GM12878 (cell line): ENCODE measurements at regions not wholly inside any gene's neighbourhood (a gene's known extent, or its start where the extent isn't known, plus 50 kb on each side); places are given as distances from the start of the nearest gene placed in this dataset.

Experiments
- ATAC-seq: fragments of 200-7000 bp; cut with Tn5 transposase; 3 replicates; pipeline ENCODE4 v1.9.1; 2020; ENCODE audit warnings: mild to moderate bottlenecking, moderate library complexity
- BruUV-seq: library from RNA; stranded (reverse); fragments of 400-500 nt; replicated peaks from 2 replicates; lab custom pipeline; 2021; lab: Mats Ljungman, UMichigan
- CTCF ChIA-PET: fragments of 300-600 bp; sonication (Branson Sonifier 250); formaldehyde crosslinking; extraction: SDS; loops from one replicate; lab custom pipeline; 2021; ENCODE audit warnings: inconsistent platforms; lab: Yijun Ruan, JAX
- POLR2A ChIA-PET: fragments of 350-600 bp; formaldehyde crosslinking; extraction: SDS; loops from one replicate; lab custom pipeline; 2021; ENCODE audit warnings: inconsistent platforms; lab: Charles Lee
- RAD21 ChIA-PET: fragments of 300-600 bp; sonication (Branson Sonifier 250); formaldehyde crosslinking; loops from one replicate; lab custom pipeline; 2023; ENCODE audit warnings: antibody characterized with exemption; ENCODE audit not compliant: unreplicated experiment; lab: Charles Lee
- SMC1A ChIA-PET: fragments of 300-600 bp; sonication (Branson Sonifier 250); formaldehyde crosslinking; loops from one replicate; lab custom pipeline; 2023; ENCODE audit not compliant: unreplicated experiment, uncharacterized antibody; lab: Charles Lee
- DNase-seq: peaks from one replicate; pipeline ENCODE4 v3.0.0-alpha.2; 2011; ENCODE audit warnings: low read depth, low spot score
- FAIRE-seq: peaks from 3 replicates; lab custom pipeline; 2011; peaks lifted over from hg19 to GRCh38; lab: Jason Lieb, UNC
- H2AFZ ChIP-seq: 2 replicates; pipeline ENCODE4 v1.6.0; 2011; ENCODE audit warnings: low read depth, low read length, control low read depth; ENCODE audit not compliant: control insufficient read depth
- H3K27ac ChIP-seq: 2 replicates; pipeline ENCODE4 v1.5.1; 2011; ENCODE audit warnings: control low read depth; ENCODE audit not compliant: control insufficient read depth, insufficient read depth
- H3K27me3 ChIP-seq, 2 experiments: replicated peaks in 1 of 2; 2 replicates each; pipeline versions ENCODE4 v1.6.0 to v1.6.1; 2011; ENCODE audit warnings: low read length in 1 of 2; ENCODE audit not compliant: control insufficient read depth in 2 of 2, insufficient read depth in 2 of 2
- H3K36me3 ChIP-seq, 2 experiments: 2 replicates each; pipeline ENCODE4 v1.5.1; 2011; ENCODE audit warnings: low read length in 1 of 2; ENCODE audit not compliant: control insufficient read depth in 2 of 2, insufficient read depth in 2 of 2
- H3K4me1 ChIP-seq: 2 replicates; pipeline ENCODE4 v1.6.1; 2011; ENCODE audit warnings: mild to moderate bottlenecking, low read length, moderate library complexity, mixed read lengths; ENCODE audit not compliant: control insufficient read depth, insufficient read depth
- H3K4me2 ChIP-seq: 2 replicates; pipeline ENCODE4 v1.6.0; 2011; ENCODE audit warnings: control low read depth; ENCODE audit not compliant: control insufficient read depth, insufficient read depth
- H3K4me3 ChIP-seq: fragments of 200-600 bp; sonication (generic); 2 replicates; pipeline ENCODE4 v1.5.1; 2016
- H3K79me2 ChIP-seq: 2 replicates; pipeline ENCODE4 v1.6.0; 2011; ENCODE audit warnings: low read length; ENCODE audit not compliant: control insufficient read depth, insufficient read depth
- H3K9ac ChIP-seq: 2 replicates; pipeline ENCODE4 v1.8.0; 2011; ENCODE audit warnings: low read length, control low read depth, mixed read lengths; ENCODE audit not compliant: control insufficient read depth, insufficient read depth
- H3K9me3 ChIP-seq: replicated peaks from 3 replicates; pipeline ENCODE4 v1.5.1; 2011; ENCODE audit warnings: mild to moderate bottlenecking, low read length; ENCODE audit not compliant: control insufficient read depth, insufficient read depth
- H4K20me1 ChIP-seq: 2 replicates; pipeline ENCODE4 v1.6.0; 2011; ENCODE audit not compliant: control insufficient read depth, insufficient read depth
- BACH1 ChIP-seq: fragments of 450-650 bp; IDR thresholded peaks from 2 replicates; pipeline ENCODE4 v1.6.1; 2017; ENCODE audit warnings: mild to moderate bottlenecking, borderline replicate concordance
- BMI1 ChIP-seq: fragments of 450-650 bp; IDR thresholded peaks from 2 replicates; pipeline ENCODE4 v1.6.1; 2016; ENCODE audit warnings: mild to moderate bottlenecking, moderate library complexity, borderline replicate concordance
- EP300 ChIP-seq, 2 experiments: fragments of 150-350 bp in 1 of 2; IDR thresholded peaks; 2 replicates each; pipeline ENCODE4 v1.6.1; 2011 to 2012; ENCODE audit warnings: low read depth in 2 of 2, low read length in 2 of 2, borderline replicate concordance in 1 of 2, improper control_type of control experiment in 1 of 2, inconsistent platforms in 1 of 2; ENCODE audit not compliant: control insufficient read depth in 1 of 2
- GATAD2B ChIP-seq: fragments of 450-650 bp; conservative IDR thresholded peaks from 2 replicates; pipeline ENCODE4 v1.6.1; 2017; ENCODE audit warnings: low read depth, mild to moderate bottlenecking, moderate library complexity
- IRF4 ChIP-seq: IDR thresholded peaks from 2 replicates; pipeline ENCODE4 v1.6.1; 2011; ENCODE audit warnings: low read depth, low read length
- PML ChIP-seq: IDR thresholded peaks from 2 replicates; pipeline ENCODE4 v1.6.1; 2012; ENCODE audit warnings: low read length, inconsistent platforms
- POLR2AphosphoS2 ChIP-seq: IDR thresholded peaks from 2 replicates; pipeline ENCODE4 v1.6.1; 2011; ENCODE audit warnings: low read depth, mild to moderate bottlenecking, low read length, improper control_type of control experiment, moderate library complexity
- RAD51 ChIP-seq: fragments of 450-650 bp; IDR thresholded peaks from 2 replicates; pipeline ENCODE4 v1.6.1; 2016; ENCODE audit warnings: moderate library complexity, mild to moderate bottlenecking, inconsistent platforms
- SREBF1 ChIP-seq: IDR thresholded peaks from 2 replicates; pipeline ENCODE4 v1.6.1; 2012; ENCODE audit warnings: mild to moderate bottlenecking, low read length
- STAT1 ChIP-seq: fragments of 450-650 bp; conservative IDR thresholded peaks from 2 replicates; pipeline ENCODE4 v1.6.1; 2014; ENCODE audit warnings: antibody characterized with exemption, mild to moderate bottlenecking
- TBL1XR1 ChIP-seq: IDR thresholded peaks from 2 replicates; pipeline ENCODE4 v1.6.1; 2012; ENCODE audit warnings: low read depth, low read length, improper control_type of control experiment
- ZNF24 ChIP-seq: fragments of 450-650 bp; IDR thresholded peaks from 2 replicates; pipeline ENCODE4 v1.6.1; 2017; ENCODE audit warnings: antibody characterized with exemption, mild to moderate bottlenecking
- WGBS: methylation state at CpG from one replicate; pipeline ENCODE4 v1.1.6; 2016; ENCODE audit warnings: low lambda C conversion rate; ENCODE audit not compliant: insufficient replicate concordance, insufficient coverage; ENCODE audit errors: missing lambda C conversion rate; 5-methylcytosine and 5-hydroxymethylcytosine counted together
- in situ Hi-C: fragments of 300-500 bp; cut with MboI; formaldehyde crosslinking; loops from 9 replicates; pipeline ENCODE4 v1.14.3; 2018; ENCODE audit warnings: mixed read lengths
- intact Hi-C: fragments of 100-400 bp; cut with micrococcal nuclease; formaldehyde crosslinking; loops from one replicate; pipeline ENCODE4 v1.14.2; 2022; ENCODE audit not compliant: unreplicated experiment
- TF ChIP-seq, protein P1 (sequence below): fragments of 150-350 bp; IDR thresholded peaks from 2 replicates; pipeline ENCODE4 v1.6.1; 2016; ENCODE audit warnings: low read depth, low read length

GRCh38 chr19:5285955-5286354 is 54.7 kb downstream of the PTPRS start:
- no peak for DNase-seq
- Histone ChIP-seq H3K36me3 (peaks cover 0 to 2% of the 10 kb centered on the region in 2 experiments; a peak in 1 of 4 replicates), H3K4me3 (no peak overlapping the region), H3K79me2 (no peaks in the 10 kb centered on the region), H2AFZ (no peak overlapping the region), H3K27me3 (no peaks in the 10 kb centered on the region), H4K20me1 (no peaks in the 10 kb centered on the region), H3K4me1 (peaks cover 19% of the 10 kb centered on the region), H3K9me3 (no peaks in the 10 kb centered on the region; the same call in 2 of the 3 replicates), H3K4me2 (no peak overlapping the region), H3K27ac (no peak overlapping the region), H3K9ac (no peak overlapping the region)
- SMC1A ChIA-PET, result no interaction called here
- no peak for ATAC-seq
- RAD21 ChIA-PET, result no interaction called here
- BruUV-seq, result no TSS peak
- intact Hi-C loops, result loop anchor here (10.0 kb wide), 1 partner anchor 49 kb away; no protein-coding TSS in a partner anchor
- POLR2A ChIA-PET, result no interaction called here
- CTCF ChIA-PET, result no interaction called here
- FAIRE-seq, result no peak
- WGBS, result 49% methylated on average over 11 of the region's 15 CpGs
- no peak for TF ChIP-seq TBL1XR1
- no peak for TF ChIP-seq GATAD2B
- no peak for TF ChIP-seq BACH1
- TF ChIP-seq RAD51, result no peak
- no peak for TF ChIP-seq BMI1
- TF ChIP-seq PML, result no peak
- TF ChIP-seq ZNF24, result no peak
- TF ChIP-seq EP300 (IDR thresholded peaks at IDR 0.05; ENCODE audit: borderline replicate concordance in 1 of 2, control insufficient read depth in 1 of 2, low read depth in 2 of 2, low read length in 2 of 2), result no peak
- TF ChIP-seq IRF4, result no peak
- in situ Hi-C loops, result no loop called here

GRCh38 chr19:5285311-5285710 is 55.3 kb downstream of the PTPRS start:
- no peaks in the 10 kb centered on the region for H4K20me1 ChIP-seq
- ChIA-PET RAD21 (no interaction called here), SMC1A (no interaction called here), POLR2A (no interaction called here), CTCF (no interaction called here)
- 59% methylated on average over 6 of the region's 6 CpGs for WGBS
- no peak overlapping the region for H3K4me3 ChIP-seq
- no peak for FAIRE-seq
- H3K36me3 ChIP-seq, result peaks cover 0 to 2% of the 10 kb centered on the region in 2 experiments; a peak in 1 of 4 replicates
- H3K27ac ChIP-seq, result no peak overlapping the region
- H3K79me2 ChIP-seq, result no peaks in the 10 kb centered on the region
- intact Hi-C loops, result loop anchor here (10.0 kb wide), 1 partner anchor 49 kb away; no protein-coding TSS in a partner anchor
- no peaks in the 10 kb centered on the region for H3K27me3 ChIP-seq
- no peak overlapping the region for H3K4me2 ChIP-seq
- TF ChIP-seq, protein P1, sequence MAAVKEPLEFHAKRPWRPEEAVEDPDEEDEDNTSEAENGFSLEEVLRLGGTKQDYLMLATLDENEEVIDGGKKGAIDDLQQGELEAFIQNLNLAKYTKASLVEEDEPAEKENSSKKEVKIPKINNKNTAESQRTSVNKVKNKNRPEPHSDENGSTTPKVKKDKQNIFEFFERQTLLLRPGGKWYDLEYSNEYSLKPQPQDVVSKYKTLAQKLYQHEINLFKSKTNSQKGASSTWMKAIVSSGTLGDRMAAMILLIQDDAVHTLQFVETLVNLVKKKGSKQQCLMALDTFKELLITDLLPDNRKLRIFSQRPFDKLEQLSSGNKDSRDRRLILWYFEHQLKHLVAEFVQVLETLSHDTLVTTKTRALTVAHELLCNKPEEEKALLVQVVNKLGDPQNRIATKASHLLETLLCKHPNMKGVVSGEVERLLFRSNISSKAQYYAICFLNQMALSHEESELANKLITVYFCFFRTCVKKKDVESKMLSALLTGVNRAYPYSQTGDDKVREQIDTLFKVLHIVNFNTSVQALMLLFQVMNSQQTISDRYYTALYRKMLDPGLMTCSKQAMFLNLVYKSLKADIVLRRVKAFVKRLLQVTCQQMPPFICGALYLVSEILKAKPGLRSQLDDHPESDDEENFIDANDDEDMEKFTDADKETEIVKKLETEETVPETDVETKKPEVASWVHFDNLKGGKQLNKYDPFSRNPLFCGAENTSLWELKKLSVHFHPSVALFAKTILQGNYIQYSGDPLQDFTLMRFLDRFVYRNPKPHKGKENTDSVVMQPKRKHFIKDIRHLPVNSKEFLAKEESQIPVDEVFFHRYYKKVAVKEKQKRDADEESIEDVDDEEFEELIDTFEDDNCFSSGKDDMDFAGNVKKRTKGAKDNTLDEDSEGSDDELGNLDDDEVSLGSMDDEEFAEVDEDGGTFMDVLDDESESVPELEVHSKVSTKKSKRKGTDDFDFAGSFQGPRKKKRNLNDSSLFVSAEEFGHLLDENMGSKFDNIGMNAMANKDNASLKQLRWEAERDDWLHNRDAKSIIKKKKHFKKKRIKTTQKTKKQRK, result no peak
- no peak for TF ChIP-seq SREBF1
- no peak for TF ChIP-seq STAT1
- TF ChIP-seq BMI1, result no peak
- no peak for TF ChIP-seq POLR2AphosphoS2
- BruUV-seq, result no TSS peak
- in situ Hi-C loops, result no loop called here
- ATAC-seq, result no peak
- no peak for DNase-seq
- H3K9me3 ChIP-seq, result no peaks in the 10 kb centered on the region; the same call in 2 of the 3 replicates
- peaks cover 19% of the 10 kb centered on the region for H3K4me1 ChIP-seq
- H3K9ac ChIP-seq, result no peak overlapping the region
- no peak overlapping the region for H2AFZ ChIP-seq
